ENCODE measurements at regions not wholly inside any gene's neighbourhood (a gene's known extent, or its start where the extent isn't known, plus 50 kb on each side); places are given as distances from the start of the nearest gene placed in this dataset.

DNA sequence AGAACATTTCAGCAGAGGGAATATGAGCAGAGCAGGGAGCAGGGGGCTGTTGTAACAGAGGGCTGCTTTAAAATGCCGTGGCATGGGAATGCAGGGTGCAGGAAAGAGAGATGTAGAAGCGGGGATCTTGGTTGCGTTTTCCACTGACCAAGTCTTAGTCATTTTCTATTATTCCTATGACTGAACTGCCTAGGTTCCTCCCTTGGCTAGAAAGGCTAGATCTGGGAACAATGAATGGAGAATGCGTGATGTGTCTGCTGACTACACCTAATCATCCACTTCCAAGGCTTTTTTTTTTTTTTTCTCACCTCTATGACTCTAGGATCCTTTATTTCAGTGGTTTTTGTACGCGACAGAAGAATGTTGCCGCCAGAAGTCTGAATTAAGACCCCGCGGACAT is 607.4 kb upstream of the TBL1XR1 start:
- TF ChIP-seq POLR2A (IDR thresholded peaks at IDR 0.05; ENCODE audit: low read depth, low read length) (no peak), POU2F2 (IDR thresholded peaks at IDR 0.05; ENCODE audit: low read depth, low read length) (no peak), SPI1 (IDR thresholded peaks at IDR 0.05; ENCODE audit: low read depth, low read length) (no peak), TAF1 (IDR thresholded peaks at IDR 0.05; ENCODE audit: low read depth, low read length) (no peak)

Data from GM12891 (cell line).